HEK293T (cell line): ENCODE measurements at regions not wholly inside any gene's neighbourhood (a gene's known extent, or its start where the extent isn't known, plus 50 kb on each side); places are given as distances from the start of the nearest gene placed in this dataset.

ENCODE experiments used
- ARNT ChIP-seq: fragments of 450-650 bp; IDR thresholded peaks from 2 replicates; pipeline ENCODE4 v1.6.1; 2017; ENCODE audit warnings: mild to moderate bottlenecking
- BHLHE40 ChIP-seq: fragments of 450-650 bp; IDR thresholded peaks from 2 replicates; pipeline ENCODE4 v1.6.1; 2016; ENCODE audit warnings: mild to moderate bottlenecking, moderate library complexity, borderline replicate concordance
- FOXA1 ChIP-seq: fragments of 450-650 bp; IDR thresholded peaks from 2 replicates; pipeline ENCODE4 v1.6.1; 2016; ENCODE audit warnings: mild to moderate bottlenecking
- FOXM1 ChIP-seq: fragments of 450-650 bp; IDR thresholded peaks from 2 replicates; pipeline ENCODE4 v1.6.1; 2017; ENCODE audit warnings: mild to moderate bottlenecking, borderline replicate concordance
- HDGF ChIP-seq: fragments of 450-650 bp; IDR thresholded peaks from 2 replicates; pipeline ENCODE4 v1.6.1; 2017; ENCODE audit warnings: antibody characterized with exemption, borderline replicate concordance
- L3MBTL2 ChIP-seq: fragments of 450-650 bp; conservative IDR thresholded peaks from 2 replicates; pipeline ENCODE4 v1.6.1; 2016; ENCODE audit warnings: mild to moderate bottlenecking
- PKNOX1 ChIP-seq: fragments of 450-650 bp; IDR thresholded peaks from 2 replicates; pipeline ENCODE4 v1.6.1; 2016
- SP1 ChIP-seq: fragments of 450-650 bp; IDR thresholded peaks from 2 replicates; pipeline ENCODE4 v1.6.1; 2017
- SUZ12 ChIP-seq: fragments of 450-650 bp; IDR thresholded peaks from 2 replicates; pipeline ENCODE4 v1.6.1; 2016; ENCODE audit warnings: mild to moderate bottlenecking
- TARDBP ChIP-seq: fragments of 450-650 bp; IDR thresholded peaks from 2 replicates; pipeline ENCODE4 v1.6.1; 2016

DNA sequence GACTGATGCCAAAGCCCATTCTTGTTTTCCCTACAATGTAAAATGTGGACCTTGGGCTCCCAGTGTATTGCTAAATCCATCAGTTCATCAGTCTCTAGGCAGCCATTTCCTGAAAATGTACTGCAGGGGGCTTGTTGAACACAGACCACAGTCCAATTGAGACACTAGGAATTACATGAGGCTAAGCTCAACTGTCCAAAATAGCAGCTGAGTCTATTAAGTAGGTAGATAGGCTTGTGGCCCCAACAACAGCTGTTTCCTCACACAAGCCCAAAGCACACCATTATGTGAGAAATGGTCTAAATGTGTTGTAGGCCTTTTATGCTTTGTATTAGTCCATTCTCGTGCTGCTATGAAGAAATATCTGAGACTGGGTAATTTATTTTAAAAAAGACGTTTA lies 60.0 kb upstream of the PAK3 start:
- no peak for TF ChIP-seq PKNOX1
- no peak for TF ChIP-seq L3MBTL2
- no peak for TF ChIP-seq FOXM1
- no peak for TF ChIP-seq HDGF
- no peak for TF ChIP-seq FOXA1
- TF ChIP-seq BHLHE40, result no peak
- TF ChIP-seq SP1, result no peak
- no peak for TF ChIP-seq ARNT
- no peak for TF ChIP-seq TARDBP
- no peak for TF ChIP-seq SUZ12
